ENCODE measurements at regions not wholly inside any gene's neighbourhood (a gene's known extent, or its start where the extent isn't known, plus 50 kb on each side); places are given as distances from the start of the nearest gene placed in this dataset.

DNA sequence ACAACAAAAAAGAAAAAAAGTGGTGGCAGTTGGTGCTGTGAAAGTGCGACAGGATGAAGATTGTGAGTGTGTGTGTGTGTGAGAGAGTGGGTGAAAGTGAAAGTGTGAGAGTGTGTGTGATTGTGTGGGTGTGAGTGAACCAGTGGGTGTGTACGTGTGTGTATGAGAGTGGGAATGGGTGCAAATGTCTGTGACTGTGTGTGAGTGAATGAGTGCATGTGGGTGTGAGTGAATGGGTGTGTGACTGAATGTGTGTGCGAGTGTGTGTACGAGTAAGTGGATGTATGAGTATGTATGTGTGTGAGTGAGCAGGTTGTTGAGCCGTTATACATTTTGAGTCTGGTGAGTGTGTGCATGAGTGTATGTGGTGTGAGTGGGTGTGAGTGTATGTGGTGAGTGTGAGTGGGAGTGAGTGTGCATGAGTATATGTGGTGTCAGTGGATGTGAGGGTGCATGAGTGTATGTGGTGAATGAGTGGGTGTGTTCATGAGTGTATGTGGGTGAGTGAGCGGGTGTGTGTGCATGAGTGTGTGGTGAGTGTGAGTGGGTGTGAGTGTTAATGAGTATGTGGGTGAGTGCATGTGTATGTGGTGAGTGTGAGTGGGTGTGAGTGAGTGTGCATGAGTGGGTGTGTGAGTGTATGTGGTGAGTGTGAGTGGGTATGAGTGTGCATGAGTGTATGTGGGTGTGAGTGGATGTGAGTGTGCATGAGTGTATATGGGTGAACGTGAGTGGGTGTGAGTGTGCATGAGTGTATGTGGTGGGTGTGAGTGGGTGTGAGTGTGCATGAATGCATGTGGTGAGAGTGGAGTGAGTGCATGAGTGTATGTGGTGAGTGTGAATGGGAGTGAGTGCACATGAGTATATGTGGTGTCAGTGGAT is 69.3 kb upstream of the HPCAL1 start:
- Histone ChIP-seq H4K20me1 (ENCODE audit: insufficient read depth, low read length) (no peaks in the 10 kb centered on the region), H2AFZ (ENCODE audit: insufficient read depth, low read depth, low read length, poor library complexity, severe bottlenecking) (no peak overlapping the region), H3K4me1 (ENCODE audit: control insufficient read depth in 1 of 2, insufficient read depth in 2 of 2, low read length in 2 of 2) (no peaks in the 10 kb centered on the region), H3K27me3 (ENCODE audit: control insufficient read depth in 2 of 2, insufficient read depth in 2 of 2, low read length in 2 of 2) (peaks cover 0 to 3% of the 10 kb centered on the region in 2 donors), H3K9ac (ENCODE audit: insufficient read depth, low read length, poor library complexity, severe bottlenecking) (no peak overlapping the region), H3K27ac (ENCODE audit: low read depth in 1 of 2, low read length in 2 of 2) (no peak overlapping the region), H3K79me2 (ENCODE audit: insufficient read depth, low read length) (no peaks in the 10 kb centered on the region), H3K36me3 (replicated peaks in 1 of 2; ENCODE audit: control insufficient read depth in 1 of 2, insufficient read depth in 2 of 2, low read length in 2 of 2) (no peaks in the 10 kb centered on the region), H3K4me2 (replicated peaks; ENCODE audit: extremely low read depth, low read length, poor library complexity, severe bottlenecking) (no peak overlapping the region), H3K4me3 (replicated peaks in 1 of 3; ENCODE audit: low read depth in 2 of 3, low read length in 3 of 3) (no peak overlapping the region), H3K9me3 (replicated peaks in 1 of 2; ENCODE audit: control insufficient read depth in 1 of 2, insufficient read depth in 1 of 2, low read length in 2 of 2) (no peaks in the 10 kb centered on the region)
- Mint-ChIP-seq H3K4me1 (no peaks in the 10 kb centered on the region), H3K27me3 (ENCODE audit: low read depth in 3 of 3) (peaks cover 7 to 13% (median 7%) of the 10 kb centered on the region in 3 donors), H3K4me3 (no peak overlapping the region), H3K36me3 (no peaks in the 10 kb centered on the region), H3K9me3 (peaks cover 0 to 4% (median 0%) of the 10 kb centered on the region in 7 donors), H3K27ac (no peak overlapping the region)
- 98% methylated on average over 7 of the region's 7 CpGs for WGBS (ENCODE audit: insufficient coverage)
- TF ChIP-seq, protein P1, sequence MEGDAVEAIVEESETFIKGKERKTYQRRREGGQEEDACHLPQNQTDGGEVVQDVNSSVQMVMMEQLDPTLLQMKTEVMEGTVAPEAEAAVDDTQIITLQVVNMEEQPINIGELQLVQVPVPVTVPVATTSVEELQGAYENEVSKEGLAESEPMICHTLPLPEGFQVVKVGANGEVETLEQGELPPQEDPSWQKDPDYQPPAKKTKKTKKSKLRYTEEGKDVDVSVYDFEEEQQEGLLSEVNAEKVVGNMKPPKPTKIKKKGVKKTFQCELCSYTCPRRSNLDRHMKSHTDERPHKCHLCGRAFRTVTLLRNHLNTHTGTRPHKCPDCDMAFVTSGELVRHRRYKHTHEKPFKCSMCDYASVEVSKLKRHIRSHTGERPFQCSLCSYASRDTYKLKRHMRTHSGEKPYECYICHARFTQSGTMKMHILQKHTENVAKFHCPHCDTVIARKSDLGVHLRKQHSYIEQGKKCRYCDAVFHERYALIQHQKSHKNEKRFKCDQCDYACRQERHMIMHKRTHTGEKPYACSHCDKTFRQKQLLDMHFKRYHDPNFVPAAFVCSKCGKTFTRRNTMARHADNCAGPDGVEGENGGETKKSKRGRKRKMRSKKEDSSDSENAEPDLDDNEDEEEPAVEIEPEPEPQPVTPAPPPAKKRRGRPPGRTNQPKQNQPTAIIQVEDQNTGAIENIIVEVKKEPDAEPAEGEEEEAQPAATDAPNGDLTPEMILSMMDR (IDR thresholded peaks at IDR 0.05), result no peak
- intact Hi-C loops (cut with micrococcal nuclease), result no loop called here
- DNase-seq, result no peak

DNA sequence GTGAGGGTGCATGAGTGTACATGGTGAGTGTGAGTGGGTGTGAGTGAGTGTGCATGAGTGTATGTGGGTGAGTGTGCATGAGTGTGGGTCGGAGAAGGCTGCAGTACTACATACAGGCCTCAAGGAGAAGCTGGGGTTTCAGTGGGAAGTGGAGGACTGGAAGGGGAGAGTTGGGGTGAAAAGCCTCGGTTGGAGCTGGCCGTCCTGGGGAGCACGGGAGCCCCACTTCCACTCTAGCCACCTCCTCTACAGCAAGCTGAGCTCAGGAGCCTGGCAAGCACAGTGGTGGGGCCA is 68.7 kb upstream of the HPCAL1 start:
- Mint-ChIP-seq H3K9me3 (peaks cover 0 to 4% (median 0%) of the 10 kb centered on the region in 7 donors), H3K27me3 (ENCODE audit: low read depth in 3 of 3) (peaks cover 7 to 13% (median 11%) of the 10 kb centered on the region in 3 donors), H3K27ac (peak overlapping the region in 1 of 7 donors; percentile 4), H3K4me3 (no peak overlapping the region), H3K4me1 (no peaks in the 10 kb centered on the region), H3K36me3 (no peaks in the 10 kb centered on the region)
- no peaks in the 10 kb centered on the region for H3K36me3 ChIP-seq (replicated peaks in 1 of 2; ENCODE audit: control insufficient read depth in 1 of 2, insufficient read depth in 2 of 2, low read length in 2 of 2)
- no peak for DNase-seq
- no peak overlapping the region for H3K4me3 ChIP-seq (replicated peaks in 1 of 3; ENCODE audit: low read depth in 2 of 3, low read length in 3 of 3)
- H3K4me1 ChIP-seq (ENCODE audit: control insufficient read depth in 1 of 2, insufficient read depth in 2 of 2, low read length in 2 of 2), result no peaks in the 10 kb centered on the region
- H4K20me1 ChIP-seq (ENCODE audit: insufficient read depth, low read length), result no peaks in the 10 kb centered on the region
- TF ChIP-seq, protein P1 (IDR thresholded peaks at IDR 0.05), result no peak
- no peak overlapping the region for H3K9ac ChIP-seq (ENCODE audit: insufficient read depth, low read length, poor library complexity, severe bottlenecking)
- H2AFZ ChIP-seq (ENCODE audit: insufficient read depth, low read depth, low read length, poor library complexity, severe bottlenecking), result no peak overlapping the region
- no peak overlapping the region for H3K4me2 ChIP-seq (replicated peaks; ENCODE audit: extremely low read depth, low read length, poor library complexity, severe bottlenecking)
- H3K9me3 ChIP-seq (replicated peaks in 1 of 2; ENCODE audit: control insufficient read depth in 1 of 2, insufficient read depth in 1 of 2, low read length in 2 of 2), result no peaks in the 10 kb centered on the region
- no peak overlapping the region for H3K27ac ChIP-seq (ENCODE audit: low read depth in 1 of 2, low read length in 2 of 2)
- no peaks in the 10 kb centered on the region for H3K79me2 ChIP-seq (ENCODE audit: insufficient read depth, low read length)
- intact Hi-C loops (cut with micrococcal nuclease), result no loop called here
- 100% methylated on average over 1 of the region's 4 CpGs for WGBS (ENCODE audit: insufficient coverage)
- peaks cover 0 to 3% of the 10 kb centered on the region in 2 donors for H3K27me3 ChIP-seq (ENCODE audit: control insufficient read depth in 2 of 2, insufficient read depth in 2 of 2, low read length in 2 of 2)

Data from CD14-positive monocyte (primary cell).